HG02610 (cell line): ENCODE measurements at regions not wholly inside any gene's neighbourhood (a gene's known extent, or its start where the extent isn't known, plus 50 kb on each side); places are given as distances from the start of the nearest gene placed in this dataset.
"Not testable (repeated sequence)": the region's sequence is repeated elsewhere in the genome, so short reads cannot be mapped to it uniquely, and the experiment has no call there.

ENCODE experiments used
- ATAC-seq: cut with Tn5 transposase; IDR thresholded peaks from one replicate; pipeline ENCODE4 v1.9.1; 2021; ENCODE audit warnings: mild to moderate bottlenecking, moderate library complexity; ENCODE audit not compliant: unreplicated experiment

DNA sequence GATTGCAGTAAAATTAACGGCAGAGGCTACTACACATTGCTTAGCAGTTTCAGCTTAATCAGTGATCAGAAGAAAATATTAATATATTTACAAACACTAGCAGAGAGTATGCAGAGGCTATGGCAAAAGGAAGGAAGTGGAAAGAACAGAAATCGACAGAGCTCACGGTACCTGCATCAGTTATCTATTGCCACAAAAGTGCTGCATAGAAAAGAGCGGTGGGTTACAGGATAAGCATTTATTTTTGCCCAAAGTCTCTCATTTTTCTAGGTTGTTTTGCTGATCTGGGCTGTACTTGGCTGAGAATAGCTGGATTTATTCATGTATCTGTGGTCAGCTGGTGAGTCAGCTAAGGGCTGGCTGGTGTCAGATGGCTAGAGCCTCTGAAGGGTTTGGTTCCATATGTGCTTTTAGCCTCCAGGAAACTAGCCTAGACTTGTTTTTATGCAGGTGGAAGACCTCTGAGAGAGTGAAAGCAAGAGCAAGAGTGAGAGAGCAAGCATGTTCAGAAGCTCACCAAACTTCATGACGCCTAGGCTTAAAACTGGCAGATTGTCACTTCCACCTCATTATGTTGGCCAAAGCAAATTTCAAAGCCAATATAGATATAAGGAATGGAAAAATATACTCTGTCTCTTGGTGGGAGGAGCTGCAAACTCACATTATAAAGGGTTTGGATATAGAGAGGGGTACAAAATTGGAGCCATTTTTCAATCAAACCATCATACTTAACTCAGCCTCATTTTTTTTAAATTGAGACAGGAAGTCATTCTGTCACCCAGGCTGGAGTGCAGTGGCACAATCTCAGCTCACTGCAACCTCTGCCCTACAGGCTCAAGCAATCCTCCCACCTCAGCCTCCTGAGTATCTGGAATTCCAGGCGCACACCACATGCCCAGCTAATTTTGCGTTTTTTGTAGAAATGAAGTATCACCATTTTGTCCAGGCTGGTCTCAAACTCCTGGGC is 153.2 kb upstream of the RPL34 start:
- peak; percentile 98 for ATAC-seq

DNA sequence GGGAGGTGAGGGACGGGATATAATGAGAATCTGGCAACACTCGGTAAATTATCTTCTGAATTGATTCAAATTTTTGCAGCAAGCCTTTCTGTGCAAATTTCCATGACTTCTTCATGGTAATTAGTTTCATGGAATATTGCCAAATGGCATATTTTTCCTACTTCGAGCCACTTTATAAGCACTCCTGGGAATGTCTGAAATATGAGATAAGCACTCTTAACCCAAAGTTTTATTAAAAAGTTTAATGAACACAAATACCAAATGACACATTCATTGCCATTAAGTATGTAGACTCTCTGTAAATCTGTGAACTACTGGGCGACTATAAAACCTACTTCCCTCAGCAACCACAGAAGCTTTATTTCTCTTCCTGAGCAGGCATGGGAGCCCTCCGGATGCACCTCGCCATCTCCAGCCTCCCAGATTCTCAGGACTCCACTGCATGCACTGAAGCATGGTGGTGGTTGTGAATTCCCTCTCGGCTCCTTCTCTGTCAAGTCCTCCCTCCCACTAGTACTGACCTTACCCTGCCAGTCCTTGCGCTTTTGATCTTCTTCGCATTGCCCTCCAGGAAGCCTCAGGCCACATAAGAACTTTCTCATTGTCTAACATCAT is 154.4 kb upstream of the RPL34 start:
- ATAC-seq = no peak

DNA sequence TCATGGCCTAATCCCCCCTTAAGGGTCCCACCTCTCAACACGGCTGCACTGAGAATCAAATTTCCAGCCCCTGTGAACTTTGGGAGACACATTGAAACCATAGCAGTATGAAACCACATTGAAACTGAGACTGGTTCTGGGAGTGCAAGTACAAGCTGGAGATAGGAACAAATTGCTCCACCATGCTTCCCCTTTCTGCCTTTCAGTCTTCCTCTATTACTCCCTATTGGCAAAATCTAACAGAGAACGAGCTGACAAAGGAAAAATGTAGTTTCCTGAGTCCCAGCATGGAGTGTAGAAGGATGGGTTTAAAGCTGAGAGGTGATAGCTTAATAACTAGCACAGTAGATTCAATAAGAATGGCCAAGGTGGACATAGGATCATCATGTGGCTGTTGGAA is 161.7 kb upstream of the RPL34 start:
- no peak for ATAC-seq

DNA sequence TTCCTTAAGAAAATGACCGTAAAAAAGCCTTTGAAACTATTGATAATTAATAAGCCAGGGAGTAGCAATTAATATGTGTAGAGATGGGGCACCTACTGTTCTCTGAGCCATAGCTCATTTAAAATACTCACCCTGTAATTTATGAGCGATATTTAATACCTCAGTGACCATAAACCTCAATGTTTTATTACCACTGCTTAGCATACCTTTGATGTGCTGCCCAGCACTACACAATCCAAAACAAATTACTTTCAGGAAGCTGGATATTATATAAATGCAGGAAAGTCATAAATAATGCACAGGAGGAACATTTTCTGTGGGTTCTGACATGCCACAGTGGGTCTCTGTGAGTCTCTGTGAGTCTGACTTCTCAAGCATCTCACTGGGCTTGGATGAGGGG is 166.1 kb upstream of the RPL34 start:
- ATAC-seq = no peak

DNA sequence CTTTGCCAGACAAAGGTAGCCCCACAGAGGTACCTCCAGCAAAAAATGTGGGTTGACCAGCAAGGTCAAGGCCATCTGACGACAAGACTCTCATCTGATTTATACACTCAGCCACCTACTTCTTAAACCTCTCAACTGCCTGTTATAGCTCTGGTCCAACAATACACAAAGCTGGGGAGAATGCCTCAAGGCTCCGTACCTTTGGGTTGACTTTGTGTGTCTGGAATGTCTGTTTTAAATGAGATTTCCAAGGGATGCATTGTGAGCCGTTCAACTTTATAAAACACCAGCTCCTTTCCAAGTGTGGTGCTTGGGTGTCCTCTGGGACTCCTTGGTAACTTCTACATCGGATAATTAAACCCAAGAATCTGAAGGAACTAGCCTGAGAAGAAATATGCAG is 167.0 kb upstream of the RPL34 start:
- no peak for ATAC-seq

DNA sequence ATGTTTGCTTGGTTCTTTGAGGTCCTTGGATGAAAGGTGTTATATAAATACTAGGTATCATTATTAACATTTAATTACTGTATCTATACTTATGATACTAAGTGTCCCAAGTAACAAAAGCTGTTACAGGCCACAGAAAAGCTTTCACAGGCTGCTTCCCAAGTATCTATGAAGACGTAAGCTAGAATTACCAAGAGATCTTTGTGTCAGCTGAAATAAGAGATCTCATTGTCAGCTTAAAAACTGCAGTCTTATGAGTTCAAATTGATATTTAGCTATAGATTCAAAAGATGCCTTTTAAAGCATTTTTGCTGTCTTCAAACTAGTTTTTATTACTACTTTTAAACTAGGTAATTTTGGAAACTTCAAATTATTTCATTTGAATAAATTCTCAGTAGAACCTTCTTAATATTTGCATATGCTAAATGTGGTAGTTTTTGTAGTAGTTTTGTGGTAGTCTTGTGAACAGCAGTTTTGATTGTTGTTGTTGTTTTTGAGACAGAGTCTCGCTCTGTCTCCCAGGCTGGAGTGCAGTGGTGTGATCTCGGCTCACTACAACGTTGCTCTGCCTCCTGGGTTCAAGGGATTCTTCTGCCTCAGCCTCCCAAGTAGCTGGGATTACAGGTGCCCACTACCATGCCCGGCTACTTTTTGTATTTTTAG is 170.0 kb upstream of the RPL34 start:
- ATAC-seq = no peak

DNA sequence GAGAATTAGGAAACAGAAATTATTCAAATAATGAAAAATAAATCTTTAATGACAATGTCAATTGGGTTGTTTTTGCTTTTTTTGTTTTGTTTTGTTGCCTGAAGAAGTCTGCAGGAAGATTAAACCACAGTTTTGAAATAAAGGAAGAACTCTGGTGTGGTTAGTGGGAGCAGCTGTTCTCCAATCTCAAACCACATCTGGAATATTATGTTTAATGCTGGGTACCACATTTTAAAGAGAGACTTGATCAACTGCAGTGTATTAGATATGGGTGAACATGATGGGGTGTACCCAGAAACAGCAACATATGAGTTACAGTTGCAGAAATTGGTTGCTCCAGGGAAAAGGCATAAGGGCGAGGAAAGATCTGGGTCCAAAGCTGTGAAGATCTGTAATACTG is 171.2 kb upstream of the RPL34 start:
- ATAC-seq = no peak

DNA sequence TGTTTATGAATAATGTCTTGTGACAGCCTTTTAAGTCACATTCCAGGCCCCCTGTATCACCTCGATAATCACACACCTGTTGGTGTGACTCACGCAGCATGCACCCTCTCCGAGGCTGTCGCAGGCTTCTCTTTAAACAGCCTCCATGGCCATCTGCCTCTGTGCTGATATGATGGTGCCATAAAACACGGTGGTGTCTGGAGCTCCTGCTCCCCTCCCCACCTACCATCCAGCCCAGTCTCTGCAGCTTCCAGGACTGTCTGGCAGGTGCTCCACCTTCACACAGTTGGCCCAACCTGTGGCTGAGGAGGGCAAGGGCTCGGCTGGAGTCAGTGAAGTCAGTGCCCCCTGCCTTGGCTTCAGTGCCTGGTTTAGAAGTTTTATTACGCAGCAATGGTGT is 173.8 kb upstream of the RPL34 start:
- ATAC-seq = no peak

DNA sequence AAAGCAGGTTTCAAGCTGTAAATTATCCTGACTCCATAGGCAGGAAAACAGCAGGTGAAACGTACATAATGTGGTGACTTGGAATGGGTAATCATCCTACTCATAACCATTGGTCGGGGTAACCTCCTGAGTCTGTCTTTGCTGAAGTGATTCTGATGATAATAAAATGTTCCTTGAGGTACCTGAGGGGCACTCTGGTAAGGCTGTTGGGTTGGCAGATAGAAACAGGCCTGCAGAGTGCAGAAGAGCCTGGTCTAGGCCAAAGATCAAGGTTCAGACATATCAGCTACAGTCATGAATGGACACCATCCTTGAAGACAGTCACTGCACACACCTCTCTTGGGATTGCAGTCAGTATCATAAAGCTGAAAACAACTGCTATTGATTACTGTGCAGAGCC is 174.7 kb upstream of the RPL34 start:
- ATAC-seq = no peak

DNA sequence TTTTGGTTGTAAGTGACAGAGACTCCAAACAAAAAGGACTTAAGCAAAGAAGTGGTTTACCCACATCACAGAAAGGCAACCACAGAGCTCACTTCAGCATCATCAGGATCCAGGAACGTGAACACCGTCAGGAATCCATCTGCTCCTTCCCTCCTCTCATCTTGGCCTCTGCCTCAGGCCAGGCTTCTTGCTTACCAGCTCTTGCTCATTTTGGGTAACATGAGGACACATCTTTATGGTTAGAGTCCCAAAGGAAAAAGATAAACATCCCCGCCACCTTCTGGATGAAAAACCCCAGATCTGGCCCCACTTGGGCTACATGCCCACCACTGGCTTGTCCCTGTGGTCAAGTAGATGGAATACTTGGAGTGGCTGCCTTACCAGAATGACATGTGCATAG is 176.8 kb upstream of the RPL34 start:
- ATAC-seq = no peak

DNA sequence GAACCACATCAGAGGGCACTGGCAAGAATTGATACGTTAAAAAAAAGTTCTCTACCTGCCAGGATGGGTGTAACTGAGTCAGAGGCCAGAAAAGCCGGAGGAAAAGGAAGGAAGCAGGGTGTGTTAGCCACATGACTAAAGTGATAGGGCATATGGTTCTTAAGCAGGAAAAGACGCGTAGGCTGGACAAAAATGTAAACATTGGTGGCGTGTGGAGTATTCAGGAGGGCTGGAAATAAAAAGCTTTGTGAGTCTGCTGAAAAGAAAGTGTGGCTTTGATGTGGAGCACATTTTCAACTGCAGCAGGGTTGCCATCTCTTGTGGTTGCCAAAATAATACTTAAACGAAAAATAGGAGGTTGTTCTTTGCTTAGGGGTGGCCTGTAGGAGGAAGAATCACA is 186.5 kb upstream of the RPL34 start:
- no peak for ATAC-seq

DNA sequence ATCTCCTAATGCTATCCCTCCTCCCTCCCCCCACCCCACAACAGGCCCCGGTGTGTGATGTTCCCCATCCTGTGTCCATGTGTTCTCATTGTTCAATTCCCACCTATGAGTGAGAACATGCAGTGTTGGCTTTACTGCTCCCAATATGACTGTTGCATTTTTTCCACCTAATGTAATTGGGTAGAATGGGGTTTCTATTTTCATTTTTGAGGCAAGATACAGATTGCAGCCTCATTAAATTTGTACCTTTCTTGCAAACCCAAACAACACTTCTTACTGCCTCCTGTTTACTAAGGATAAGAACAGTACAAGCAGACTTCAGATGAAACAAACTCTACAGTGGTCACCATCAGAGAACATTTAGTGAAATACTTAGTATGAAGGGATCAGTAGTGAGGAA is 187.0 kb upstream of the RPL34 start:
- not testable (repeated sequence) for ATAC-seq

DNA sequence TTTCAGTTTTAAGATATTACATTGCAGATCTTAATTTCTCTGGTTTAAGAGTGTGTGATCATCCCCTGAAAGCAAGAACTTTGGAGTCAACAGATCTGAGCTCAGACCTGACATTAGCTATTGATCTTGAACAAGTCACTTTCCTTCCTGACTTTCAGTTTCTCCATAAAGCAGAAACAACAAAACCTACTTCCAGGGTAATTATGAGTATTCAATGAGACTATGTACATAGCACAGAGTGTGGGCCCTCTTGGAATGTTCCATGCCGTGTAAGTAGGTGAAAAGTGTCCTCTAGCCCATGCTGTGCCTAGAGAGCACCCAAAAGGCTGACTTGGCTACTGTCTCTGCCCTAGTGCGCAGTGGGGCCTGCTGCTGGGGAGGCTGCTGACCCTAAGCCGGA is 188.0 kb upstream of the RPL34 start:
- no peak for ATAC-seq

DNA sequence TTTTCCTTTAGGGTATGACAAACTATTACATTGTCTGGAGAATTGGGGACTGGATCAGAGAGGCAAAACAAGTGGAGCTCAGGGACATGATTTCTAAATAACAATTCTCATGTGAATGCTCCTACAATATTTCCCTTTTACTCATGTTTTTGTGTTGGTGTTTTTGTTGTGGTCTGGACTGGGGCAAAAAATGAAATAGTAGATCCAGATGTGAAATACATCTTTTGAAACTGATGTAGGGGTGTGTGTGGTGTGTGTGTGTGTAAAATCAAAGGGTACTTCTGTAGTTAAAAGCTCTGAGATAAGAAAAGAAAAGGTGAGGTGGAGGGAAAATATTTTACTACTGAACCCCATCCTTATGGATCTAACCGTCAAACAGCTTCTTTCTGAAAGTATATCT is 188.4 kb upstream of the RPL34 start:
- no peak for ATAC-seq

DNA sequence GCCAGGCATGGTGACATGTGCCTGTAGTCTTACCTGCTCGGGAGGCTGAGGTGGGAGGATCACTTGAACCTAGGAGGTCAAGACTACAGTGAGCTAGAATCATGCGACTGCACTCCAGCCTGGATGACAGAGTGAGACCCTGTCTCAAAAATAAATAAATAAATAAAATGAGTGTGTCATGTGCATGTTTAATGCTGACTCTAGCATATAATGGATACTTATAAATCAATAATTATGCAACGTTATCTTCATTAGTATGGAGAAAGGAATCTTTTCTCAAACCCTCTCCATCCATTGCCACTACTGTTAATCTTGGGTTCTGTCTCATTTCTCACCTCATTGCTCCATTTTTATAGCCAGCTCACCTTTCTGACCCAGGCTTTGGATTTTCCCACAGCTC is 189.5 kb upstream of the RPL34 start:
- no peak for ATAC-seq

DNA sequence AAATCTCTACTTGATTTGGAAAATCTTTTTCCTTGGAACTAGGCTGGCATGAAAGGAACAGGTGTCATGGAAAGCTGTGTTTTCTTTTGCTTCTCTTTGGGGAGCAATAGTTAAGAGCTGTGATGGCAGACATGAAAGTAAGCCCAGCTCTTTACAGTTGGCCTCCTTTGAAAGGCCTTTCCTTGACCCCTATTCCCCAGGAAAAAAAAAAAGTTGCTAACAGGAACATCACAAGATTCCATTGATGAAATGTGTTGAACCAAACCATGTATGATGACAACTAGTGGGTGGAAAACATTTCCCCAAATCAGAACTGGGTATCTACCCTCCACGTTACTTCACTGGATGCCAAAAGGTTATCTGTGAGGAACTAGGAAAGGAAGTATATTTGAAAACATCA is 190.7 kb upstream of the RPL34 start:
- no peak for ATAC-seq

DNA sequence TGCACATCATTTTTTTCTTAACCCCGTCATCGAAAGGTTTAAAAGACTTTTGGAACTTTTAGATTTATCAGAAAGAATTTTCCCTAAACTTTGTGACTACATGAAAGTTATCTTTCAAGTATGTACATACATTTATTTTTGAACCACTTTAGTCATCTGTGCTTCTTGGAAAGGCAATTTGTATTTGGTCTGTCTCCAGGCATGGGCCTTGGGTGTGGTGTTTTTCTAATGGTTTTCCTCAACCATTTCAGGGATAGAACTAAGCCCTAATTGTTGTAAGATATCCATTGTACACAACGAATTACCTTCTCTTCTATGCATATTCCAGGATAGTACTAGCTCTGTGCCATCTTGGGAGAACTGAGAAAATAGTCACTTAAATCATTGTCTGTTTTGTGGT is 191.5 kb upstream of the RPL34 start:
- no peak for ATAC-seq

DNA sequence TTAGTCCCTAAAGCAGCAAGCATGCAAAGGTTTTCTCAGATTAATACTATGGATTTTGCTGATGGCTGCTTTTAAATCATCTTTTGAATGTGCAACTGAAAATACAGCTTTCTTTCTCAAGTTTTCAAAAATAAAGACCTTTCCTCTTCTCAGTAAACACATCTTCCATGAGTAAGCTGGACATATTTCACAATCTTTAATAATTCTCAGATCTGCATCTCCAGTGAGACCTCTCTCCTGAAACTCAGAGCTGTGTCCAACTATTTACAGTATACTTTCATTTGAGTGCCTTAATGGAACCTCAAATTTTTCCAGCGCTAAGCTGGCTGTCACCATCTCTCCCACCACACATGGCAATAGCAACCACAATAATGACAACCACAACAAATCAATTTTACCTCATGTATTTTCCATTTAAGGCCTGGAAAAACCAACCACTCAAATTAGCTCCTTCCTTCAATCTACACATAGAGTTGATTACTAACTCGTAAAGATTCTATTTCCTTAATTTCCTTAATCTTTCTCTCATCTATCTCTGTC is 192.4 kb upstream of the RPL34 start:
- ATAC-seq = no peak

DNA sequence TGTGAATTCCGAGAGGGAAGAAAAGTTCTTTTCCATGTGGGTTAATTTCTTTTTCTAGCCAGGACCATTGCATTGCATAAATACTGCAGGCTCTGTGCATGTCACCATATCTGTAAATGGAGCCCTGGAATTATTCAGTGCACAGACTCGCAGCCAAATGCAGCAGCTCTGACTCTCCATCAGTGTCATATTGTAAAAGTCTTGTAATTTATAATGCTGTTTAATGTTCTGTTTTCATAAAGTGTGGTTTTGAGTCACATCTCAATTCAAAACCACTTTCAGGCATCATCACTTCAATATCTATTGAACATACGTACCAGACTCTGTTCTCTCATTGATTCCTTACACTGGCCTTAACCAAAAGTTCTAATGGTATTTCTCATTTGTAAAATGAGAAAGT is 193.9 kb upstream of the RPL34 start:
- no peak for ATAC-seq

DNA sequence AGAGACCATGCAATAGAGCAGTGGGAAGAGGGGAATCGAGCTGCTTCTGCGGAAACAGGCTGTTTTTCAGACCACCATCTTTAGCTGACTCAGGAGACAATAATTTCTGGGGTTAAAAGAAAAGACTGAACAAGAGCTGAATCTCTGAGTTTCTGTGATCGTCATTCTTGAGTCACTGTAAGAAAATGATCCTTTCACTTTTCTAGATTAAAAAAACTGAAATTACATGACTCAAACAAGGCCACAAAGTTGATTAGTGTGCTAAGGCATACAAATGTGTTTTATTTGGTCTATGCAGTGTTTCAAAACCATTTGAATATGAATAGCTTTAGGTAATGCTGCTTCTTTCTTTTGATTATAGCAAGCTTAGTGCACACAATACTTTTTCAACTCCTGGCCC is 194.4 kb upstream of the RPL34 start:
- no peak for ATAC-seq

DNA sequence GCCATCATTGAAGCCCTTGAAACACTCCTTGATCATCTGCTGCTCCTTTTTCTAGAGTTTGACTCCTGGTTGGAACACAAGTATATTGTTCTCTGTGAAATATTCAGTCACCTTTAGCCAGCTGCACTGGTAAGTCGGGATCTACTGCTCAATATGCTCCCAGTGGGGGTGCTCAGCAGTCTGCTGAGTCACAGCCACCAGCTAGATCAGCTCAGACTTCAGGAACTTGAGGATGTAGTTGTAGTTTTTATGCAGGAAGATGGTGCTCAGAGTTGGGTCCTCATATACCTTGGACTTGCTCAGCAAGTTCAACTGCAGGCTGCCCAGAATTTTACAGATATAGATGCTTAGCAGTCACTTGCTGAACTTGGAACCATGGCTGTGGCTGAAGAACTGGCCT is 202.5 kb upstream of the RPL34 start:
- no peak for ATAC-seq

DNA sequence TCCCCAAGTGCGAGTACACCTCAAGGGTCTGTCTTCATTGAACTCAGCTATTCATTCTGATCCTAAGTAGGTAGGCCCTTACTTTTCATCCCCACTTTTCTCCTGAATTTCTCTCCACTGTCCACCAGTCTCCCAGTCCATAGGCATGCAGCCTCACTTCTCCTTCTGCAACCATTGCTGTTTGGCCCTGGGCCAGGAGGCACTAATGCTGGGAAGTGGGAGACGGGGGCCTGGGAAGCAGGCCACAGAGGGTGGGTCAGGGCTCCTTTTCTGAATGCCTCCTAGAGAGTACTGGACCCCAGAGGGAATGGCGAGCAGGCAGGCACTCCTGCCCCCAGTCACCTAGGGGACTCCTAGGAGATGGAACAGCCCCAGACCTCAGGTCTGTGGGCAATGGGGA is 203.5 kb upstream of the RPL34 start:
- ATAC-seq = no peak
